NCI-H1105 treated with DMSO at 0.1 percent for 48 hours (cell line): ENCODE measurements at regions not wholly inside any gene's neighbourhood (a gene's known extent, or its start where the extent isn't known, plus 50 kb on each side); places are given as distances from the start of the nearest gene placed in this dataset.

Experiments used
- DNase-seq: peaks from one replicate; lab custom pipeline; 2025; lab: John Stamatoyannopoulos, UW

GRCh38 chr16:85971902-85972638, 73.1 kb downstream of the IRF8 start:
- DNase-seq = no peak

GRCh38 chr16:85974428-85975375, 75.7 kb downstream of the IRF8 start:
- DNase-seq = no peak

GRCh38 chr16:85975451-85975981, 76.6 kb downstream of the IRF8 start:
- no peak for DNase-seq

GRCh38 chr16:85978291-85978775, 79.4 kb downstream of the IRF8 start:
- no peak for DNase-seq

GRCh38 chr16:85978976-85979375, 80.0 kb downstream of the IRF8 start:
- no peak for DNase-seq

- no peak for DNase-seq
Measured at GRCh38 chr16:85979605-85980004, 80.6 kb downstream of the IRF8 start.

GRCh38 chr16:85980686-85981085, 81.7 kb downstream of the IRF8 start:
- DNase-seq = no peak

- no peak for DNase-seq
Measured at GRCh38 chr16:85981826-85982562, 83.0 kb downstream of the IRF8 start.

GRCh38 chr16:85982563-85982939, 83.6 kb downstream of the IRF8 start:
- DNase-seq = no peak

- DNase-seq = no peak
Measured at GRCh38 chr16:85983064-85983463, 84.1 kb downstream of the IRF8 start.

- no peak for DNase-seq
Measured at GRCh38 chr16:85983606-85984230, 84.8 kb downstream of the IRF8 start.

GRCh38 chr16:85984231-85984880, 85.4 kb downstream of the IRF8 start:
- no peak for DNase-seq

- no peak for DNase-seq
Measured at GRCh38 chr16:85984947-85985451, 86.0 kb downstream of the IRF8 start.

GRCh38 chr16:85986931-85987749, 88.2 kb downstream of the IRF8 start:
- DNase-seq = no peak

GRCh38 chr16:85987750-85988078, 88.8 kb downstream of the IRF8 start:
- no peak for DNase-seq

- no peak for DNase-seq
Measured at GRCh38 chr16:85988306-85988705, 89.3 kb downstream of the IRF8 start.

GRCh38 chr16:85988723-85989313, 89.9 kb downstream of the IRF8 start:
- no peak for DNase-seq

GRCh38 chr16:85989376-85989775, 90.4 kb downstream of the IRF8 start:
- DNase-seq = no peak

- DNase-seq = no peak
Measured at GRCh38 chr16:85989863-85990643, 91.1 kb downstream of the IRF8 start.
